ENCODE measurements at regions not wholly inside any gene's neighbourhood (a gene's known extent, or its start where the extent isn't known, plus 50 kb on each side); places are given as distances from the start of the nearest gene placed in this dataset.

DNA sequence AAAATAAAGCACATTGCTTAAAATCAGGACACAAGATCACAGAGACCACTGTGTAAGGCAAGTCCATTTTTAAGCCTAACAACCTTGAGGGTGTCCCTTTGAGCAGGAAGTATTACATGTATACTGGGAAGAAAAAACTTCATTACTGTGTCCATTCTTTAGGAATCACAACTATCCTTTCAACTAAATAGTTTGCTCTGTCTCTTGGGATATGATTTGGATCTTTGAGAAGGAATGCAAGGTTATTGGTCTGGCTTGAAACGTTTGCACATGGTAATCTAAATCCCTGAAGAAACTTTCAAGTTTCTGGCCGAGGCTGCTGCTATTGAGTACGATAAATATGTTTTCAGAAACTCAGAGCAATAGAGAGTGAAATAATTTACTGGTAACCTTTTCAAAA, 923.0 kb upstream of the SEMA6A start:
- no peak for DNase-seq (ENCODE audit: low read depth)

DNA sequence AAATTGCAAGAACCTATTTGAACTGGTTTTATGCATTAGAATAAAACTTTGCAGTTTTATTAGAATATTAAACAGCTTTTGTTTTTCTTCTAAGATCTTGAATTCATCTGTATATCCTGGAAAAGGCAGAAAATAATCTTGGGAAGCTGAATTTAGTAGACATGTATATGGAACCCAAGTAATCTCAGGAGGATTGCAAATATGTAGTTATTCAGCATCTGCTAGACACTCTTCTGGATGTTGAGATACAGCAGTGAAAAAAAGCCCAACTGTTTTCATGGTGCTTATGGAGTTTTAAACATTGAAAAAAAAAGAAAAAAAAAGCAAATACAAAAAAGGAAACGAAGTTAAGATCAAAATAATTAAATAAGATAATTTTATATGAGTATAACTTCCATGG, 922.2 kb upstream of the SEMA6A start:
- DNase-seq (ENCODE audit: low read depth) = no peak

DNA sequence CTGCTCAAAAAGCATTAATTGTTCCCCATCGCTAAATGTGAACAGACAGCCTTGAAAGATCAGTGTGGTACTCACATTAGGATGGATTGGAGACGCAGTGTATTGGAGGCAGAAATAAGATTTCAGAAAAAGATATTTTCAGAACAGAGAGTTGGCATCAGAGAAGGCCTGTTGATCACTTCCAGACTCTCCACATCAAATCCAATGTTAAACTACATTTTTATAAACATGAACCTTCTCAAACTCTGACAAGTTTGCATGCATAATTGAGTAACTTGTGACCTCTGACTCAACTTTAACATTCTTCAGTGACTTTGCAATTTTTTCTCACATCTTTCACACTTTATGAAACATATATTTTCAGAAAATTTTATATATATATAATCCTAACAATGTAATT, 919.6 kb upstream of the SEMA6A start:
- DNase-seq (ENCODE audit: low read depth) = no peak

DNA sequence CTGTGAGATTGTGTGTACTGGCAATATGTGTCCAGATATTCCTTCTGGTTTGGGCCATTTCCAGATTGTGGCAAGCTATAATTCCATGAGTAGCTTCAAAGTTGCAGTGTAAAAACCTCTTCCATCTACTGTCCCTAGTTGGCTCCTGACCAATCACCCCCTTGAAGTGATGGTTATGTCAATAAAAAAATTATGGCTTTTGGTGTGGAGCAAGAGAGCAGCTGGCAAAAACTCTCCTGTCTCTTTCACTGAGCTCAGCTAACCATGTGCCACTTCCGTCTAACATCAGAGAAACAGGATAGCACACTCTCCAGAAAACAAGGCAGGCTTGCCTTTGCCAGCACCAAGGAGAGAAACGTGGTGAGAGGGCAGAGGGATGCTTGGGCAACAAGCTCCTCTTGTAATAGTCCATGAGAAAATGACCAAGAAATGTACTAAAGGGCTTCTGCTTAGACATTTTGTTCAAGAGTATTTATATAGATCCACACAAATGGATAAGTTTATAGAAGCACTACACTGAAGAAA, 914.4 kb upstream of the SEMA6A start:
- no peak for DNase-seq (ENCODE audit: low read depth)

DNA sequence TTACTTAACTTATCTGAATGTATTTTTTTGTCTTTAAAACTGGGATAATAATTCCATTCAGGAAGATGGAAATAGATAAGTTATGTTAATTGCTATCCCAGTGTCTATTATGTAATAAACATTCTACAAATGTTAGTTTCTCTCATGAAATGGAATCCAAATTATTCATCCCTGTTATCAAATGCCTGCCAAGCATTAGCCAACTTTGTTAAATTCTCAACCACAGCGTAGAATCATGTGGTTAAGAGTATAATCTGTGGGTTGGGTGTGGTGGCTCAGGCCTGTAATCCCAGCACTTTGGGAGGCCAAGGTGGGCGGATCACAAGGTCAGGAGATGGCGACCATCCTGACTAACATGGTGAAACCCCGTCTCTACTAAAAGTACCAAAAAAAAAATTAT, 912.9 kb upstream of the SEMA6A start:
- no peak for DNase-seq (ENCODE audit: low read depth)

DNA sequence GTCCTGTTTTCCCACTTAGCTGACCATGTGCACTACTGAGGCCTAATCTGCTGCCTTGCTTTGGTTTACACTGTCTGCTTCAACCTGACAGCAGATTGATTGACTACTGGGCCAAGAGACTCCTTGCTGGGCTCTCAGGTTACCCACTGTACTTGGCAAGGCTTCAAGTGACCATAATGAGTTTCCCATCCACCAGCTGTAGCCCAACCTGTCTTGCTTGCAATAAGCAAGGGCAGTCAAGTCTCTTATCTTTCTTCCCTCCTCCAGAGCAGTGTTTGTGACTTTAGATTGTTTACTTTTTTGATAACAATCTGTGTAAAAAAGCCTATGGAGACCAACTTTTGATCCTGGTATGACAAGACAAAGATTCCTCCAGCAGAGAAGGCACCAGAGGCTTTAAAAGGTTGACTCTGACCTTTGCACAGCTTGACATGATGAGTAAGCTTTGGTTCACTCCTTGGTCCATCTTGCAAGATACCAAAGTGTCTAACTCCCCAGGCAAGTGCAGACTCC, 912.3 kb upstream of the SEMA6A start:
- DNase-seq (ENCODE audit: low read depth) = no peak

DNA sequence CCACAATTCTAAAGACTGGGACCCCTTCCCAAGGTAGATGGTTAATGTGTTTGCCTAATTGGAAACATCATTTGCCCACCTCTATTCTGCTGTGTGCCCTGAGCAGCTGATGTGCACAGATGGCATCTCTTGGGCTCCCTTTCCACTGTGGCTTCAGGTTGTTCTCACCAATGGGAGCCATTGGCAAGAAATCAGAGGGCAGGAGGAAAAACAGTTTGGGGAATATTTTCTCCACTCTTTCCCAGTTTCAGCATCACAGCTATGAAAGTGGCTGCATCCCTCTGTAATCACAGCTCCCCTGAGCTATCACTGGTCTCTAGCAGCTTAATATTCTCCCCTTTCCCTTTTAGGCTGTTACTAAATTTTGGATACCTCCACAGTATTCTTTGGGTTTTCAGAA, 911.6 kb upstream of the SEMA6A start:
- no peak for DNase-seq (ENCODE audit: low read depth)

DNA sequence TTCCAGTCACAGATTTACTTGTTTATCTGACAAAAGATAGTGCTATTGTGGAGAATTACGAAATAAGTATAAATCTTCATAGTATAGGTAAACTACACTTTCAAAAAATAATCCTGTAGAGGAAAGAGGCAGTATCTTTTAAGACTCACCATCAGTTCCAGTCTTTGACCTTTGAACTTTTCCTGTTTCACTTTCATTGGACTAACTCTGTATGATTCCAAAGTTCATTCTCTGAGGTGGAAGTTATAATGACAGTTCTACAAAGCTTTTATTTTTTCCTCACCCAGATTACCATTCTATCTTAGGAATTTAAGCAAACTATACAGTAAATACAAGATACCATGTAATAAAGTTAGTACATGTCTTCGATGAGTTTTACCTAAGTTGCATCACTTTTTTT, 901.3 kb upstream of the SEMA6A start:
- no peak for DNase-seq (ENCODE audit: low read depth)

DNA sequence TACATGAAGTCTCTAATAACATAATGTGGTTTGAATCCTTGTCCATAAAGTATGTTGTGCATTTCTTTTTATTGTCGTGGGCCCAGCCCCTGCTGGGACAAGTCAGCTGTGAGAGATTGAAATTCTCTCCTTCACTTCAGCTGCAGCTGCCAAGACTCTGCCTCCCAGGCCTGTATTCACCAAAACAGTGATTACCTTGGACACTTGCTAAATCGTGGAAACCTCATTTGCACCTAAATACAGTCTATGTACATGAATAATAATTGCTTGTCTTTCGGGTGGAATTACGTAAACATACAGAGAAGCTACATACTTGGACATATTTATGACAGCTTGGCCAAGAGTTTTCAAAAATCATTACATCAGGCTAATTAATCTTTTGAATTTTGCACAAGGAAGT, 898.5 kb upstream of the SEMA6A start:
- DNase-seq (ENCODE audit: low read depth) = no peak

DNA sequence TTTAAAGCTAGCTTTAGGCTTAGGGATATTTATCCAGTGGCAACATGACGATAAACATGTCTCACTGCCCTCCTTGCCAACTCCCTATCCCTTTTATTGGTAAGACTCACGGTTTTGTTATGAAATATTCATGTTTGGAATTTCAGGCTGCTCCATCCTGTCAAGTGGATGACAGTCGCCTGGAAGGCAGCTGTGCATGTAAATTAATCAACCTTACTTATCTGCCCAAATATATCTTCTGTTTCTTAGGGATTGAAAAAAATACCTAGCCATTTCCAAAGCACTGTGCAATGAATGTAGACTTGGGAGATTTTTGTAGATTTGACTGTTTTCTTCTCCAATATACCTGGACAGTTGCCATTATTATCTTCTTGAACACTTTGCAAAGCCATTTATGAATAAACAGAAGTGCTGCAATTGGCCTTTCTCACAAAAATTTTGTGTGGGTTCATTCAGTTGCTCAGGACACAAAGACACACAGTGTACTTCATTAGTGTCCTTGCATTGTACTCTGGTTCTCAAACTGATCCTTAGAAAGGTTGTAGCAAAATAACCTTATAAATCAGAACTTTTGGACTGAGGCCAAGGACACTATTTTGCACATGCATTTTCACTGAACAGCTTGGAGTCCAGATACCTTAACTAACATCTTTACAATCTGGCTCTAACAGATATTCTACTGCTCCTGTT, 889.4 kb upstream of the SEMA6A start:
- no peak for DNase-seq (ENCODE audit: low read depth)

DNA sequence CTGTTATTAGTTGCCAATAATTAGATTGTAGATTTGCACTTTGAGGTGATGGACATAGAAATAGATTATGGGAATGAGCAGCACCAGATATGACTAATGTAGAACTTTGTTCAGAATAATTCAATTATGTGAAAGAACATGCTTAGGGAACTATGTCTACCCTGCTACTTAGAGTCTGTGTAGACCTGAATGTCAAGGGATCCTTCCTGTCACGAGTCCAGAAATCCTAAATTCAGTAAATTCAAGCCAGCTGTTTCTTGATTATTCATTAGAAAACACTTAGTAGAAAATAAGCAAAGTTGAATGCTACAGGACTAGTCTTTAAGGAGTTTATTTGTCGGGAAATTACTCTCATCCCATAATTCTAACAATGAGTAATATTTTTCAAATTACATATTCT, 887.3 kb upstream of the SEMA6A start:
- DNase-seq (ENCODE audit: low read depth) = no peak

DNA sequence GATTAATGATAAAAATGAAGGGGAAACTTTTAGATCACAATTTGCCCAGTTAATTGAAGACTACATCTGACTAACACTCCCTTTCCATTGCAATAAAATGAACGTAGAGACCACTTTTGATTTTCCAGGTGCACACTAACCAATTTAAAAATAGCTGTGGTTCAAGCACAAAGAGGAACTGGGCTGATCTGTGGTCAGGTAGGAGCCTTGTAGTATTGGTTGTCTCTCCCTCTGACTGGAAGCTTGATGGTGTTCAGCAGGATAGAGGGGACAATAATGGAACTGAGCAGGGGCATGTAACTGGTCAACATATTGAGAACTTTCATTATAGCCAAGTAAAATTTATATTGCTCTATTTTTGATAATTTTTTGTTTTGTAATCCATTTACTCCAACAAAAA, 886.8 kb upstream of the SEMA6A start:
- no peak for DNase-seq (ENCODE audit: low read depth)

DNA sequence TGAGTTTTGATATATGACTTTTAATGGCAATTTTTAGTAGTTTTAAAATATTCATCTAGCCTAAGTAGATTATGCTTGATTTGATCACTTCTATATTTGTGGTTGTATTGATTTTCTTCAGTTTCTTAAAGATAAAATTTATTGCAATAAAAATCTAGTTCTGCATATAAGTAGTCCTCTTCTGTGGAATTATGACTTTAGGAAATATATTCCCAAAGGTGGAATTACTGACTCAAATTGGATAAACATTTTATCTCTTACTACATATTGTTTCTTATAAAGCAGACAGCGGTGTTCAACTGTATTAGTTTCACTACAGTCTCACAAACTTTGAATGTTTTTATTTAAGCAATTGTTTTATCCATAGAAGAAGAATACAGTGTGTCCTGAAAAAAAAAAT, 883.0 kb upstream of the SEMA6A start:
- DNase-seq (ENCODE audit: low read depth) = no peak

DNA sequence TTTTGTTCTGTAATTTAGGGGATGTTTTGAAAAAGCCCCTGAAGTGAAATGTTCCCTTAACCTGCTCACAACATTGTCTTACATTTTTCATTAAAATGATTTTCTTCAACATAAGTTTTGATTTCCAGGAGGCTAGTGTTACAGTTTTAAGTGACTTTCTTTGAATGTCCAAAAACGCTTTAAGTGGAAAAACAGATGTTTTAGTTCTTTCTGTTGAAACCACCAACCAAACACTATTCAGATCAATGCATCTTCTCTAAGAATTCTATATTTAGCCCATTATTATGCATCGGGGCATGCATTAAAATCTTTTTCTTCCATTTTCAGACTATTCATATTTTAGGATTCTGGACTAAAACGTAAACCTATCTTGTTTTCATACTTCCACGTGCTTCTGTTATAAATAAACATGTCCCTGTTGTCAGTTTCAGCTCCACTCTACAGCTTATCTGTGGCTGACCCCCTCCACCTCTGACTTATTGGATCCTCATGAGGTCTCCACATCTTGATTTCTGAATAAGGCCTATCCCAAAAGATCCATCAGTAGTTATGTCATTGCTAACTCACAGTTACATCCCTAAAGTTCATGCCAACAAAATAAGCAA, 882.3 kb upstream of the SEMA6A start:
- DNase-seq (ENCODE audit: low read depth) = no peak

DNA sequence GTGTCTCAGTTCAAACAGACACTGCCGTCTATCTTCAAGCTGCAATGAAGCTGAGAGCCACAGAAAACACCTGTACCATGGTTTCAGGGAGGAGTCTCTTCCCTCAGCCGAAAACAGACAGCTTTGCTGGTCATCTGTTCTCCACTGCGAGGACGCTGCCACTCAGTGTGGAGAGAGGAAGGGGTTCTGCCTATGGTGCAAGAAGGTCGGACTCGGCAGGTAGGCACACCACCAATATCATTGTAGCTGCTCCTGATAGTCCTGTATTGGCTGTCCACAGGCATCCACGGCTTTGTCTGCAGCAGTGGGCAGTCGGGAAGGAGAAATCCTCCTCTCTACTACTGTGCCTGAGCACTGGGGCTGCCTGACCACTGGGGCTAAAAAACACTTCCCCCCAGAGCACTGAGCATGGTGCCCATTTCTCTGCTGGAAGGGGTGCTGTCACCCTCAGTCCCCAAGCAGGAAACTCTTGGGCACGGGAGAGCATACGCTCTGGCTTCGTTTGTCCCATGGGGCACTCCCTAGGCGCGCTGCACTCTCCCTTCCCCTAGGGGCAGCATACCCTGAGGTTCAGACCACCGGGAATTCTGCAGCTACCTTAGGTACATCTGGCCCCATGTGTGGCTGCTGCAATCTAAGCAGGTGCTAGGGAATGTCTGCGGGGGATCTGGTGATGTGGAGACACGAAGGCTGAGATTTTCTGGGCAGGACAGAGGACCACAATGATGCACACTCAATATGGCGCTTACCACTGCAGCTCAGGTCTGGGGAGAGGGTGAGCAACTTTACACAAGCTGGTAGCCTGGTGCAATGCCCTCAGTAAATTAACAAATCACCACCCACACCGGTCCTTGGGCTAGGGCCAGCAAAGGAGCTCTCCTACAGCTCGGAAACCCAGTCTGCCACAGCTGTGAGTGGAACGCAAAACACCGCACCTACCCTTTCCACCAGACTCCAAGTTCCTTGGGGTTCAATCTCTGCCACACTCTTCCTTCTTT, 880.9 kb upstream of the SEMA6A start:
- no peak for DNase-seq (ENCODE audit: low read depth)

DNA sequence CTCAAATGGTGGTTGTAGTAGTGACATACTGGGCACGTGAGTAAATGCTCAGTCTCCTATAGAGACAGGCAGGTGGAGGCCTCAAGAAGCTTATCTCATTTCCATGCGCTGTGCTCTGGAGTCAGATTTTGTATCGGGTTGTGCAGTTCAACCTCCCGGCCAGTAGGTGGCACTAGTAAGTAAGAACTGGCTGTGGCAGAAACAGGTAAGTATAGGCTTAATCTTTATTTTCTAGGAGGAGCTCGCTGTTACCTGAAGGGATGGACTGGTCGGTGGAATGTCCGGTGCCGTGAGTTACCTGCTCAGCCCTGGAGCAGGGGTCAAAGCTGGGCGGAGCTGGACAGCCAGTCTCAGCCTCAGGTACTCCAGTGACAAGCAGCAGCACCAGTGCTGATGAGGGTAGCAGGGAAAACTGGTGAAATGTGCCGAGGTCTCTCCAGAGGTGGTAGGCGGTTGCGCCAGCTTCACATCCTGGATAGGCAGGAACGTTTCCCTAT, 880.1 kb upstream of the SEMA6A start:
- DNase-seq (ENCODE audit: low read depth) = peak; percentile 5

DNA sequence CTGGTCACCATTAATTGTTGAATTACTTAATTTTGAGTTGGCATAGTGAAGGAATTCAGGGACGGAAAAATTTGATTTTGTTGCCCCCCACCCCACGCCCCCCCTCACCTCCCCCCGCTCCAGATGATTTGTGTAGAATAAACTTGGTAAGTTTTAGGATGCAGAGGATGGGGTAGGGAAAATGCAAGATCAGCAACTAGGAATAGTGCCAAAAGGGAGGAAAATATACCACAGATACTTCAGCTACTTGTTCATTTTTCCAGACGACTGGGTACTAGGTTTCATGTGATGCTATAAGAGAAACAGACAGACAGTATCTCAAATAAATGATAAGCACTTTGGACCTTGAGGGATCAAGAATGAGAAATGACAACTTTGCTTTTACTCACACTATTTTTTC, 862.2 kb upstream of the SEMA6A start:
- no peak for DNase-seq (ENCODE audit: low read depth)

DNA sequence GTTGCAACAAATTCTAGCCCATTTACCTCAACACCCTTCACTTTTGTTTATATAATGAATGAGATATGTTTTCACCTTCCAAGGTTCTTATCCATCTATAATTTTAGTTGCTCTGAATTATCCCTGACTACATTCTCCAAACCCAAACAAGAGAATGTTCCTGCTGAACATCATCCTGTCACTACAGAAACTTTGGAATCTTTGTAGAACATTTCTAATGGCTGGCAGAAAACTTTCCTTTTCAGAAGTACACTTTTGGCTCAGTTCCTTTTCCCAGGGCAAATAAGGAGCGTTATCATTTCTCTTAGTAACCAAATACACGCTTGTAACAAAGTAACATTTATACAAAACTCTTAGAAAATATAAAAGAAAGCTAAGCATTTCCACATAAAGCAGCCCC, 860.6 kb upstream of the SEMA6A start:
- DNase-seq (ENCODE audit: low read depth) = no peak

DNA sequence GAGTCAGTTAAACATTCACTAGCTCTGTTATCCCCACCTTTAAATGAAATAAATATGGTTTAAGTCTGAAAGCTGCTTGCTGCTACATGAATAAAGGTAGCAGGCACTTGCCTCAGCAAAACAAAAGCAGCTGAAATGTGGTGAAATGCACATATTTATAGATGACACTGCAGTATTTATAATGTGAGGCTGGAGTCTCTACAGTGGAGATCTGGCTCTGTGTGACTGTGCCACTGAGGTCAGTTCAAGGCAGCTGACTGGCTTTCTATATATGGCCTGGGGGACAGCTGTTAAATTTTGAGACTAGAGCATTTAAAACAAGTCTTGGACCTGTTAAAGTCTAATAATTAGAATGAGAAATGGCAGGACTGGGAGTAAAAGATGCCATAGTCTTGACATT, 859.6 kb upstream of the SEMA6A start:
- DNase-seq (ENCODE audit: low read depth) = no peak

DNA sequence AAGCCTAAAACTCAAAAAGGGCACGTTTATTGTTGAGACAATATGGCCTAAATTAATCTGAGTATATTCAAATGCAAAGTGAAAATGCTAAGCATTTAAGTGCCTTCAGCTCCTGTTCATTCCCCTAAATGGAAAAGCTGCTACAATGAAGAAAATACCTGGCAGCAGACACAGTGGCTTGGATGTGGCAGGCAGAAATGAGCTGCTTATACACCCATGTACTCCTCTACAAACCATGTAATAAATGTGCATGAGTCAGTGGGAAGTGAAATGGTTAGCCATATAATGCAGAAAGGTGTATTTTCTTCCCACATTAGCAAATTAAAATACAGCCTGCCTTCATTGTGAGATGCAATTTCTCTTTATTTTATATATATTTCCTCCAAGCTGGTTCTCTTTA, 859.2 kb upstream of the SEMA6A start:
- no peak for DNase-seq (ENCODE audit: low read depth)

DNA sequence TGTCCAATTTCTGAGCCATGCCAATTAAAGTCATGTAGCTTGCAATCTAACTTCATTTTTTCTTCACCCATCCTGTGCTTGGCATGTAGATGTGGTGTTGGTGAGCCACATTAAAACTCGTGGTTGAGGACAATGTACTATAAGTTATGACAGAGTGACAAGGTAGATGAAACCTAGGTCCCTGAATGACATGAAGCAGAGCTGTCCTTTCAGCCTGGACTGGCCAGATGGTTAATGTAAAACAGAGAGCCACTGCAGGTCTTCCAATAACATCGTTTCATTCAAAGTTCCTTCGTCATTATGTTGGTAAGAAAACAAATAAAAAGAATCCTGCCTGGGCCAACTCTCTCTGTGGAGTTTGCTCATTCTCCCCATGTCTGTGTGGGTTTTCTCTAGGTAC, 856.5 kb upstream of the SEMA6A start:
- no peak for DNase-seq (ENCODE audit: low read depth)

DNA sequence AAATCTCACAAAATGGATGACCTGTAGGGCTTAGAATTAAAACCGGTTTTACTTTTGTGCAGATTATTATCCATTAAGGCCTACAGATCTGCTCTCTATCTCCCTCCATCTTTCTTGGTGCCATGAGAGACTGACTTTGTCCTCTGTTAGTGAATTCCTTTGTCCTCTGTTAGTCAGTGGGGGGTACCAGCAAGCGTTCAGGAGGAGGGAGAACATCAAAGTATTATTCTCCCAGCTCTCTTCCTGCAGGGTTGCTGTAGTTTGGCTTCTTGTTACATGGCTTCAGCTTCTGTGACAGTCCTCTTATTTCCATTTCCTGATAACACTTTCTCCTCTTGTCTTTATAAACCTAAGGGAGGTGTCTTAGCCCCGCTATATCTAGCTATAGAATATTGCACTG, 850.5 kb upstream of the SEMA6A start:
- DNase-seq (ENCODE audit: low read depth) = no peak
